GM19328 (cell line): ENCODE measurements at regions not wholly inside any gene's neighbourhood (a gene's known extent, or its start where the extent isn't known, plus 50 kb on each side); places are given as distances from the start of the nearest gene placed in this dataset.
"Not testable (repeated sequence)": the region's sequence is repeated elsewhere in the genome, so short reads cannot be mapped to it uniquely, and the experiment has no call there.

Experiments used
- ATAC-seq: cut with Tn5 transposase; IDR thresholded peaks from one replicate; pipeline ENCODE4 v1.9.1; 2021; ENCODE audit warnings: mild to moderate bottlenecking, moderate library complexity; ENCODE audit not compliant: unreplicated experiment

DNA sequence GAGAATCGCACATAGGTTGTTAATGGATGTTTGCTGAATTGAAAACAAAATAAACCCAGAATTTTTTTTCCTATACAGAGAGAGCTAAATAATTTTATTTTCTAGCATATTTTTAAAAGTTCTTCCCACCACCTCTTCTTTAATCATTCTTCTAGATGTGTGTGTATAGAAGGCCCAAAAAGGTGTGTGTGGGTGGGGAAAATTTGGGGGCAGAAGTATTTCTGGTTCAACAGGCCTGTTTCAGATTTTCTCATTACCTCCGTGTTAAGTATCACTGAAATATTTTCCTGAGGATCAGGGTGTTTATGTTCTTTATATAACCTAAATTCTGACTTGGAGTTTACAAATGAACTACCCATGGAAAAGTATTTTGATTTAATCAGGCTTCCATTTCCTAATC is 144.2 kb upstream of the ZNF804B start:
- no peak for ATAC-seq

DNA sequence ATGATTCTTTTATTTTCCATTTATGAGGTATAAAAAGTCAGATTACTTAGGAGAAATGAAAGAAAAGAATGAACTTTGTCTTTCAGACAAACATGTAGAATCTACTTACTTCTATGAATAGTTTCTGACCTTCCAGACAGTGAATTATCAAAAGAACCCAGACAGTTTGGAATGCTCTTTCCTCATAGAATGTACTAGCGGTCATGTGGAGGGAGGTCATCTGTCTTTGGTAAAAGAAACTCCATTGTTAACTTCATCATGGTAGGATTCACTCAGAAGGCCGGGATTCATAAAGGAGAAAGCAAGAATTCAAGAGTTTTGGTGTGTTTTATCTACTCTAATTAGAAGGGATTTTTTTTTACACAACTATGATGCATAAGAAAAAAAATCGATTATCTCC is 144.8 kb upstream of the ZNF804B start:
- no peak for ATAC-seq

DNA sequence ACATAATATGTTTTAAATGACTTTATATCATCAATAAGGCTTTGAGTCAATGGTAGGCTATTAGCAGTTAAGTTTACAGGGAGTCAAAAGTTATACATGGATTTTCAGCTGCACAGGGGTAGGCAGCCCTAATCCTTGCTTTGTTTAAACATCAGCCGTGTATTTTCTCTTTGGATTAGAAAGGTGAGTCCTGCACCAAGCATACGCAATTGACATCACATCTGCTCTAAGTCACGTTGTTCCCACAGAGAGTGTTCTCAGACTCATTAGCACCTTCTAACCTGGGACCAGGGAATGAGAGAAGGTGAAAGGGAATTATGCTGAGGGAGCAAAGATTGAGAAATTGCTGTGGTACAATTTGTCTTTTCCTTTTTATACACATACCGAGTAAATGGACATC is 148.6 kb upstream of the ZNF804B start:
- ATAC-seq: no peak

DNA sequence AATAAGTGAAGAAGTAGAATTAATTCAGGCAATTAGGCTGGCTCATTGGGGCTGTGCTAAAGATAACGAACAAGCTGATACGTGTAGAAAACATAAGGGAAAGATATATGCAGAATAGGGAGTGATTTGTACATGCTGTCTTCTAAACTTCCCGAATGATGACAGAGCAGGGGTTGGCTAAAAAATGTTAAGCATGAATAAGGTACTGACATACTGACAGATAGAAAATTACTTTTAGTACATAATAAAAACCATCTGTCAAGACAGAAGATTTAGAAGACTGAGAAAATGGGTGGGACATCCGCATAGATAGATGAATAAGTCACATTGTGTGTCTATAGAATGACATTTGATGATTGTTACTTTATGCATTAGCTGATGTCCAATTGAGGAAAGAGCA is 158.8 kb upstream of the ZNF804B start:
- ATAC-seq: no peak

DNA sequence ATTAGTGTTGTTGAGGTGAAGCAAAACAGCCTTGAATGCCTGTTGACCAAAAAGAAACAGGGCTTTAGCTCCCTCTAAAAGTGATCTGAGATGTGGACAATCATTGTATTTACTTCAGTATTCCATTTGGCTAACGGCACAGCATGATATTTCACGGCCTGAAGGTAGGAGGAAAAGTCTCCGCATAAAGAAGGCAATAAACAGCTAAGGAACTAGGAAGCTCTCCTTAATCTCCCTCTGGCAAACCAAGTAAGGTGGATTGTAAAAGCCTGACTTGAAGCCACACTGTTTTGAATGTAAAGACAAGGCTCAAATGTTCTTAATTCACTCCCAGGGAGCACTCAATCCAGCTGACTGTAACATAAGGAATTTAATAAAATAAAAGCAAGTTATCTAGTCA is 160.0 kb upstream of the ZNF804B start:
- ATAC-seq: no peak

DNA sequence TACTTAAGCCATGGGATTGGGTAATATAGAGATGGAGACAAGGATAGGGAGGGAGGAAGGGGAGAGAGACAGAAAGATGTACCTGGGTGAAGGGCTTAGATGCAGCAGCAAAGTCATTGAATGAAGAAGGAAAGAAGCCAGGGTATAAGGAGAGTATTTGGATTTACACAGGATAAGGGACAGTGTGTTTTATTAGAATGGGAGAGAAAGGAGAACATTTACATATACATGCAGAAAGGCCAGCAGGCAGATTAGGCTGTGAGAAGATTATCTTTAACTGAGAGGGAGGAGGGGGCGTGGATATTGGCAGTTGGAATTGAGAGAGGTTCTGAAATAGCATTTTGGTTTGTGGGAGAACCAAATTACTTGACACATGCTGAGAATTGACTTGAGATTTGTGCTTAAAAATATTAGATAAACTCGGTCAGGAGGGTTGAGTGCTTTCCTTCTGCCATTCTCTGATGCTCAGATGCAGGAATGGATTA is 161.5 kb upstream of the ZNF804B start:
- no peak for ATAC-seq

DNA sequence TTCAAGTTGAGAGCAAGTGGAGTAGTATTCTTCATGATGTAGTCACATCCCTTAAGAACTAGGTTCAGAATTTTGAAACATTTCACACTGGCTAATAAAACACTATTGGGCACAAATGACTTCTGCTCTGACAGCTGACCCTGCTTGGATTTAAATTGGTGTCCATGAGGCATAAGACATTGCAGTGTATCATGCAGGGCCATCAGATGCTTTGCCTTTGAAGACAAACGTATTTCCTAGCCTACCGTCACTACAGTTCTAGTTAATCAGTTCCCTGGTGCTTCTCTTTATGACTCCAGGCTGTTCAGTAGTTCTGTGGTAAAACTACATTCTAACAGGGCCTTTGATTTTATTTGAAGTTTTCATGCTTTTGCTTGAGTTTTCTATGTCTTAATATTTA is 168.5 kb upstream of the ZNF804B start:
- ATAC-seq: no peak

DNA sequence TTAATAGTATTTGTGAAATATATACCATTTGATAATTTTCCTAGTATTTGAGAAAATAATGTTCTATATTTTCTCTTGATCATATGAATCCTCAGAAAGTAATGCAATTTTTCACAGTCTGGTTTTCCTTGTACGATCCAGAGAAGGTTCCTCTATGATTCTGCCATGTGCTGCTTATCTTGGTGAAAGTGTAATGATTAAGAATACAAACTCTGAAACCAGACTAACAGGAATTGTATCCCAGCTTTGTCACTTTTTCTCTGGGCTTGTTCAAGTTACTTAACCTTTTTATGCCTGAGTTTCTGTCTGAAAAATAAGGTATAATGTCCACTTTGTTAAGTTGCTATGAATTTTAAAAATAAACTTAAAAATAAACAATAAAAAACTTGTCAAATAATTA is 169.6 kb upstream of the ZNF804B start:
- ATAC-seq: no peak

DNA sequence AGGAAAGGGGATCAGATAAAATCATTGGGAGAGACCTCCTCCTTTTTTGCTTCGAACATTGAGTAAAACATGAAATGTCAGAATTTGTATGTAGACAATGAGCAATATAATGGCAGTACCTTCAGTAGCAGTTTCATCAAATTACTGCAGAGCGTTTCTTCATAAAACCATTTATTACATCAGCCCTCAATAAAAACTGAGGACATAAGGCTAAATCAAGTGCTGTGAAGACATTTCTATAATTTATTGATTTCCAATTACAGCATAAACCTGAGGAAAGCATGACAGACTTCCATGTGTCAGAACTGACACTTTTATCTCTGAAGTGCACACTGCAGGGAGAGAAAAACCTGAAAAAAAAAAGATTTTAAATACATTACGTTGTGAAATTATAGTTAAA is 172.6 kb upstream of the ZNF804B start:
- ATAC-seq: no peak

DNA sequence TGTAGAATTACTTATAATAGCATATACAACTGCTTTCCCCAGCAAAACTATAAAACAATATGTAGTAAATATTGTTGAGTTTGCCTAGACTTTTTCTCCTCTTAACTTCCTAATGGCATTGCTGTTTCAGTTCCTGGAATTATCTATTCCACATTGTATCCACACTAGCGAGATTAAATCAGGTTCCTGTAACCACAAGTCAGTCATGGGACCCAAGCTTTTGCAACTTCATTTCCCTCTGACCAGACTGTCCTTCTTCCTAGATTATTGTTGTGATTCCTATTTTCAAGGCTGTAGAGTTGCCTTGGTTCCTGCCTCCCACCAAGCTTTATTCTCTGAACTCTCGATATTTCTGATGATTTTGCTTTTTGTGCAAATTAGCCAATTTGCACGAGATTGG is 173.3 kb upstream of the ZNF804B start:
- no peak for ATAC-seq

DNA sequence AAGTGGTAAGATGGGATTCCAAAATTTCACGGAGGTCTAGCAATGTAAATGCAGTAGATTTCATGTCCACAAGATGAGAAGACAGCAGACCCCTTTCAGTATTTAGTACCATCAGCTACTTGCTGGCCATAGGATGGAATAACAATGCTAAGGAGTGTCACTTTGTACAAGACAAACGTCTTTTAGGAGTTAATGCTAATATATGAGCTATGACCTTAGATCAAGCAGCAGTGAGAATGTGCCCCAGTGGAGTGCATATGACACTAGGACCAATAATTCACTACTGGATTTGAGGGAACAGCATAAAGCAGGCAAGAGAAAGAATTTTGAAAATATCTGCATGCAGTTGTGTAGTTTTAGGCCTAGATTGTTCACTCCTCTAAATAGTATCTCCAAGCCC is 182.8 kb upstream of the ZNF804B start:
- no peak for ATAC-seq

DNA sequence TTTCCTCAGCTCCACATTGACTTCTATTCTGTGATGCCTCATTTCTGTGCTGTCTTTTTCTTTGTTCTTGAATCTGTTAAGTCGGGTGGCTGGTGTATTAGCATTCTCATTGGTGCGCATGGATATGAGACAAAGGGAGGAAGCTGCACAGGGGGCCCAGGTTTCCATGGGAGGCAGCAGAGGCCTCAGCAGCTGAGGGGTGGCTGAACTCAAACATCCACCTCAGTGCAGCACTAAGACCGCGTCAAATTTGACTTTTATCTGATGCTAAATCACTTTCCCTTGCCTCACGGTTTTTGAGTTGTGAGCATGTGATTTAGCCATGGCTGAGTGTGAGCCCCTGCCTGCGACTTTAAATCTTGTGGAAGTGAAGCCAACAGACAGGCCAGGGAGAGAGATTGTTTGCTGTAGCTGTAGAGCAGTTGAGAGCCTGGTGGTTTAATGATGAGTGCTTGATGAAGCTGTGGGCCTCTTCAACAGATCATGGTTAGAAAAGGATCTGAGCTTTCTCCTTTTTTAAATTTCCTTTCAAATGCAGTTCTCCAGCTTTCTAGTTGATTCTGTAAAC is 193.3 kb upstream of the ZNF804B start:
- ATAC-seq: no peak

DNA sequence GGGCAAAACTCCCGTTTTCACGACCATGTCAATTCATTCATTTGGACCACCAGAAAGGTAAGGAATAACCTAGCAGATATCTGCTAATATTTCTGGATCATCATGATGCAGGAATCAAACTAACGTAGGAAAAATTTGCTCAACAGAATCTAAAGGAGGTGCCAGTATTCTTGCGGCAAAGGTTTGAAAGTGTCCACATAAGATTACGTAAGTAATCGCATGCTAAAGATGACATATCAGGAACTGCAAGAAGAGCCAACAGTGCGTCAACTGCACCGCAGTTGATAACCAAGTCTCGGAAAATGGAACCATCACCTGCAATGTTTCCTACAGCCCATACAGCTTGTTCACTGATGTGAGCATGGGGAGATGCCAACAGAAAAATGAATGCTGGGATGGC is 194.1 kb upstream of the ZNF804B start:
- no peak for ATAC-seq

DNA sequence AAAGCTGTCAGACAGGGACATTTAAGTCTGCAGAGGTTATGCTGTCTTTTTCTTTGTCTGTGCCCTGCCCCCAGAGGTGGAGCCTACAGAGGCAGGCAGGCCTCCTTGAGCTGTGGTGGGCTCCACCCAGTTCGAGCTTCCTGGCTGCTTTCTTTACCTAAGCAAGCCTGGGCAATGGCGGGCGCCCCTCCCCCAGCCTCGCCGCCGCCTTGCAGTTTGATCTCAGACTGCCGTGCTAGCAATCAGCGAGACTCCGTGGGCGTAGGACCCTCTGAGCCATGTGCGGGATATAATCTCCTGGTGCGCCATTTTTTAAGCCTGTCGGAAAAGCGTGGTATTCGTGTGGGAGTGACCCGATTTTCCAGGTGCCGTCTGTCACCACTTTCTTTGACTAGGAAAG is 203.1 kb upstream of the ZNF804B start:
- ATAC-seq: not testable (repeated sequence)

DNA sequence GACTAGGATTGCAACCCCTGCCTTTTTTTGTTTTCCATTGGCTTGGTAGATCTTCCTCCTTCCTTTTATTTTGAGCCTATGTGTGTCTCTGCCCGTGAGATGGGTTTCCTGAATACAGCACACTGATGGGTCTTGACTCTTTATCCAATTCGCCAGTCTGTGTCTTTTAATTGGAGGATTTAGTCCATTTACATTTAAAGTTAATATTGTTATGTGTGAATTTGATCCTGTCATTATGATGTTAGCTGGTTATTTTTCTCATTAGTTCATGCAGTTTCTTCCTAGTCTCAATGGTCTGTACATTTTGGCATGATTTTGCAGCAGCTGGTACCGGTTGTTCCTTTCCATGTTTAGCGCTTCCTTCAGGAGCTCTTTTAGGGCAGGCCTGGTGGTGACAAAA is 204.7 kb upstream of the ZNF804B start:
- not testable (repeated sequence) for ATAC-seq

DNA sequence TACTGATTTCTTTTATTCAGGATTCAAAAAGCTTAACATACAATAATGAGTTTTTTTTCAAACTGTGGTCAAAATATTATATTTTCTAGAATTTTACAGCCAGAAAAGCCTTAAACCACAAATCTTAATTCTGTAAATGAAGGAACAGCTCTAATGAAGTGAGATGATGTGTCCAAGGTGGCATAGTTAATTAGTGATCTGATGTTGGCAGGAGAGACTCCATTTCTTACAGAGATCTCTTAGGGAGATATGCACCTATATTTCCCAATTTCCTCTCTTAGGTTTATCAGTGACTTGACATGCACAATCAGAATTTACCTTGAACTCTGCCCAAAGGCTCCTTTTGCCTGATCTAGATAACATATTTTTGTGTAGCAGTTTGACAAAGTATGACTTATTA is 211.1 kb upstream of the ZNF804B start:
- ATAC-seq: no peak

DNA sequence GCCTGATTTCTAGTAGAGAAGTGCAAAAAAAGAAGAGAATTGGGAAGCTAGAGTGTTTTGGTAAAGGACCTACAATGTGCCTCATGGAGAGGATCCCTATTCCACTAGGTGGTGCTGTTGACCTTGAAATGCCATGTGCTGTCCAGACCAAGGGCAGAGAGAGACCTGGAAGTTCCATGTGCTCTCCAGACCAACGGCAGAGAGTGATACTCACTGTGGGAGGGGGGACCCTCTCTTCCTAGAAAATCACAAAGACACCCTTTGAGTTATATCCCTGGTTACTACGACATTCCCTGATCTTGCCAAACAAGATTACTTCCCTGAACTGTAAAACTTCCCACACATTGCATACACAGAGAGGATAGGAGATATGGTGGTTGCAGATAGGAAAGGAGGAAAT is 212.7 kb upstream of the ZNF804B start:
- no peak for ATAC-seq

DNA sequence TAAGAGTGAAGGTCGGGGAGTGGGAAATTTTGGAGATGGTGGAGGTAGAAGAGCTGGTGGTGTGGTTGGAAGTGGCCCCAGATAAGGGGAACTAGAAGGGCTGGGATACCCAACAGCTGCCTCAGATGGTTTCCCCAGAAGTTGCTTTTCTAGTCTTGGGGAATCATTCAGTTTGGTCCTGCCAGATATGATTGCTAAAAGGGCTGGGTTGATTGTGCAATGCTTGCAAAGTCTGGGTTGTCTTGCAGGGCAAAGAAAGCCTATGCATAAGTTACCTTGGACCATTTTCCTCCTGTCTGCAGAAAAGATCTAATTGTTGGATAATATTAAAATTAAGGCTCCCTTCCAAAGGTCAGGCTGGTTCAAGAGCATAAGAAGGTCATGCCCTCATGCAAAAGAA is 213.8 kb upstream of the ZNF804B start:
- ATAC-seq: no peak

DNA sequence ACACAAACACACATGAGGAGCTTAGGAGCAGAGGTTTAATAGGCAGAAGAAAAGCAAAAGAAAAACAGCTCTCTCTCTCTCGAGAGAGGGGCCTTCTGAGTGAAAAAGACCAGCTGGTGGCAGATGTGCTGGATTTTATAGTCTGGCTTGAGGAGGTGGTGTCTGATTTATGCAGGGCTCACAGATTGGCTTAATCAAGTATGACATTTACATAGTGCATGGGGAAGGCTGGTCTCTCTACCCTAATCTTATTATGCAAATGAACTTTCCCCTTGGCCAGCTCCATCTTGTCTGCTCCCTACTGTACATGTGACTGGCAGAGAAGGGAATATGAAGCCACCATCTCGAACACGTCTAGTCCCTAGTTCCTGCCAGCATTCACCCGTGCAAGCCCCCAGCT is 219.5 kb upstream of the ZNF804B start:
- no peak for ATAC-seq

DNA sequence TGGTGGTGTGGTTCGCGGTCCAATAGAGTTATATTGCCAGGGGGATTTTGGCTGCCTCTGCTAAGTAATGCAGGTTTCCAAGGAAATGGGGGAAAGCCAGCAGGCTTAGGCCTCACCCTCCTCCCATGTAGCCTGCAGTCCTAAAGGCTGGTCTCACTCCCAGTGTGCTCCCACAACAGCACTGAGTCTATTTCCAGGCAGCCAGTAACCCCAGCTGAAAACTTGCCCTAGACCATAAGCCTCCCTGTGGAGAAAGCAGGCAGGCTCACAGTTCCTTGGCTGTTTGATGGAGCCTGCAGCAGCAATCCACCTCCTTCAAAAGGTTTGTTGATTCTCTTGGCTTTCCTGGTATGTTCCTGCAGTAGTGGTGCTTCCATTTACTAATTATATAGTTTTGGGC is 220.0 kb upstream of the ZNF804B start:
- no peak for ATAC-seq

DNA sequence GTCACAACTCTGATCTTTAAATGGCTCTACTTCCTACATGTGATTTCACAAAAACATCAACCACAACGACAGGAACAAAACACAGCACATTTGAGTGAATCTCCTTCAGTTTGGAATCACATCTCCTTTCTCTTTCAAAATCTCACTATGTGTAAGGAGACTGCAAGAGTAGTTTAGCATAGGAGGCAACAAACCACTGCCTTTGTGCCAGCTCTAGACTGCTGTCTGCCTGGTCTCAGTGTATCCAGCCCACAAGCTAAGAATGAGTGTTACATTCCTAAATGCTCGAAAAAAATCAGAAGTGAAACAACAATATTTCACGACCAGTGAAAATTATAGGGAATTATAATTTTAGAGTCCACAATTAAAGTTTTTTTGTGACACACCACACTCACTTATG is 217.0 kb upstream of the STEAP4 start:
- ATAC-seq: no peak

DNA sequence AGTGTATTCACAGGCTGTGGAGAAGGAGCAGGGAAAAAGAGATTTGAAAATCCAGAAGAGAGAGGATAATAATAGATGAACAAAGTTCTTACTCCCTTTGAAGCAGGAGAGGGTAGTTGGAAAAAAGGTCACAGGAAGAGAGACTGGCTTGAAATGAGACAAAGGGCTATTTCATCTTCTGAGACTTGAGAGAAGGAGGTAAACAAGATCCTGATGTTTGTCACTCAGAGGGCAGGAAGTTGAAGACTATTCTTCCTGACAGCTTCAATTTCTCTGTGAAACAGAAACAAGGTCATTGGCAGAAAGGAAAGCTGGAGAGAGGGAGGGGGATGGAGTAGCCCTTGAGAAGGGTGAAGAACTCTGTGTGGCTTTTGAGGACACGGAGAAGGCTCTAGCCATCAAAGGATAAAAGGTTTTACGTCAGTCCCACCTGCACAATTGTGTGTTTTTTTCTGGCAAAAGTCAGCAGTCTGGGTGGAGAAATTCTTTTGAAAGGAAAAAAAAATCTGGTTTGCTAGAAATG is 216.1 kb upstream of the STEAP4 start:
- ATAC-seq: no peak

DNA sequence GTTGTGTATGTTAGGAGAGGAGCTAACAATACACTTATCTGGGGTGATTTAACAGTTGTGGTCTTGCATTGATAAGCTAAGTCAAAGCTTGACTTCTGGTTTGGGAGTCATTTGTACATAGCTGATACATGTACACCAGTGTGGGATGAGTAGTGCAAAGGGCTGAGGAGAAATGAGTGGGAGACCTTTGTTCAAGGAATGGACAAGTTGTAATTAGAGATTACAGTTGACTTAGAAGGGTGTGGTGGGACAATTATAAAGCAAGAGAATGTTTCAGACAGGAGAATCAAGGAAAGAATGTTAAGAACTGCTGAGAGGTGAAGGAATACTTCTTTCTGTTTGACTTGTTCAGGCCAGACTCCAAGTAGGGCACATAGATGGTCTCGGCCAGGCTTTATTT is 209.7 kb upstream of the STEAP4 start:
- ATAC-seq: no peak
